ENCODE measurements at regions not wholly inside any gene's neighbourhood (a gene's known extent, or its start where the extent isn't known, plus 50 kb on each side); places are given as distances from the start of the nearest gene placed in this dataset.

- H3K27me3 Mint-ChIP-seq (ENCODE audit: low read depth), result peaks cover 2% of the 10 kb centered on the region
- H3K27ac Mint-ChIP-seq, result no peak overlapping the region
- intact Hi-C loops (cut with micrococcal nuclease), result no loop called here
- peaks cover 6% of the 10 kb centered on the region for H3K4me1 Mint-ChIP-seq (ENCODE audit: low read depth)
- no peak for DNase-seq (ENCODE audit: low spot score)
- no peak overlapping the region for H3K4me3 Mint-ChIP-seq (ENCODE audit: low read depth)
- H3K36me3 Mint-ChIP-seq (ENCODE audit: low read depth), result no peaks in the 10 kb centered on the region
- no peaks in the 10 kb centered on the region for H3K9me3 Mint-ChIP-seq
These were observed 207.7 kb downstream of the BCAT1 start for GRCh38 chr12:24741216-24741615.

GRCh38 chr12:24739106-24739779, 209.7 kb downstream of the BCAT1 start:
- Mint-ChIP-seq H3K4me1 (ENCODE audit: low read depth) (peaks cover 6% of the 10 kb centered on the region), H3K4me3 (ENCODE audit: low read depth) (no peak overlapping the region), H3K9me3 (no peaks in the 10 kb centered on the region), H3K36me3 (ENCODE audit: low read depth) (no peaks in the 10 kb centered on the region), H3K27ac (no peak overlapping the region), H3K27me3 (ENCODE audit: low read depth) (no peaks in the 10 kb centered on the region)
- intact Hi-C loops (cut with micrococcal nuclease), result no loop called here
- no peak for DNase-seq (ENCODE audit: low spot score)

GRCh38 chr12:24738441-24738840, 210.5 kb downstream of the BCAT1 start:
- no peaks in the 10 kb centered on the region for H3K36me3 Mint-ChIP-seq (ENCODE audit: low read depth)
- H3K9me3 Mint-ChIP-seq, result no peaks in the 10 kb centered on the region
- H3K4me3 Mint-ChIP-seq (ENCODE audit: low read depth), result no peak overlapping the region
- DNase-seq (ENCODE audit: low spot score), result no peak
- peaks cover 6% of the 10 kb centered on the region for H3K4me1 Mint-ChIP-seq (ENCODE audit: low read depth)
- intact Hi-C loops (cut with micrococcal nuclease), result no loop called here
- no peak overlapping the region for H3K27ac Mint-ChIP-seq
- no peaks in the 10 kb centered on the region for H3K27me3 Mint-ChIP-seq (ENCODE audit: low read depth)

GRCh38 chr12:24731596-24731995, 217.3 kb downstream of the BCAT1 start:
- H3K27ac Mint-ChIP-seq, result no peak overlapping the region
- no peaks in the 10 kb centered on the region for H3K36me3 Mint-ChIP-seq (ENCODE audit: low read depth)
- intact Hi-C loops (cut with micrococcal nuclease), result no loop called here
- H3K27me3 Mint-ChIP-seq (ENCODE audit: low read depth), result no peaks in the 10 kb centered on the region
- no peak for DNase-seq (ENCODE audit: low spot score)
- no peak overlapping the region for H3K4me3 Mint-ChIP-seq (ENCODE audit: low read depth)
- no peaks in the 10 kb centered on the region for H3K9me3 Mint-ChIP-seq
- peaks cover 14% of the 10 kb centered on the region for H3K4me1 Mint-ChIP-seq (ENCODE audit: low read depth)

- no peaks in the 10 kb centered on the region for H3K27me3 Mint-ChIP-seq (ENCODE audit: low read depth)
- H3K4me1 Mint-ChIP-seq (ENCODE audit: low read depth), result peaks cover 14% of the 10 kb centered on the region
- no peaks in the 10 kb centered on the region for H3K9me3 Mint-ChIP-seq
- H3K27ac Mint-ChIP-seq, result peak overlapping the region; percentile 46
- no peaks in the 10 kb centered on the region for H3K36me3 Mint-ChIP-seq (ENCODE audit: low read depth)
- H3K4me3 Mint-ChIP-seq (ENCODE audit: low read depth), result no peak overlapping the region
- DNase-seq (ENCODE audit: low spot score), result no peak
- intact Hi-C loops (cut with micrococcal nuclease), result no loop called here
These were observed 218.4 kb downstream of the BCAT1 start for GRCh38 chr12:24730489-24730896.

- Mint-ChIP-seq H3K36me3 (ENCODE audit: low read depth) (no peaks in the 10 kb centered on the region), H3K9me3 (peaks cover 6% of the 10 kb centered on the region), H3K27me3 (ENCODE audit: low read depth) (no peaks in the 10 kb centered on the region), H3K4me3 (ENCODE audit: low read depth) (no peak overlapping the region), H3K4me1 (ENCODE audit: low read depth) (peaks cover 19% of the 10 kb centered on the region), H3K27ac (no peak overlapping the region)
- DNase-seq (ENCODE audit: low spot score), result no peak
- intact Hi-C loops (cut with micrococcal nuclease), result loop anchor here (10.0 kb wide), 1 partner anchor 124 kb away; no protein-coding TSS in a partner anchor
These were observed 220.1 kb downstream of the BCAT1 start for GRCh38 chr12:24728826-24729225.

GRCh38 chr12:24728366-24728765, 220.5 kb downstream of the BCAT1 start:
- peaks cover 19% of the 10 kb centered on the region for H3K4me1 Mint-ChIP-seq (ENCODE audit: low read depth)
- H3K27ac Mint-ChIP-seq, result no peak overlapping the region
- H3K36me3 Mint-ChIP-seq (ENCODE audit: low read depth), result no peaks in the 10 kb centered on the region
- H3K27me3 Mint-ChIP-seq (ENCODE audit: low read depth), result no peaks in the 10 kb centered on the region
- intact Hi-C loops (cut with micrococcal nuclease), result loop anchor here (10.0 kb wide), 1 partner anchor 124 kb away; no protein-coding TSS in a partner anchor
- H3K9me3 Mint-ChIP-seq, result peaks cover 6% of the 10 kb centered on the region
- DNase-seq (ENCODE audit: low spot score), result no peak
- no peak overlapping the region for H3K4me3 Mint-ChIP-seq (ENCODE audit: low read depth)

- Mint-ChIP-seq H3K27ac (no peak overlapping the region), H3K4me3 (ENCODE audit: low read depth) (no peak overlapping the region), H3K4me1 (ENCODE audit: low read depth) (peaks cover 13% of the 10 kb centered on the region), H3K27me3 (ENCODE audit: low read depth) (no peaks in the 10 kb centered on the region), H3K9me3 (peaks cover 10% of the 10 kb centered on the region), H3K36me3 (ENCODE audit: low read depth) (no peaks in the 10 kb centered on the region)
- no peak for DNase-seq (ENCODE audit: low spot score)
- intact Hi-C loops (cut with micrococcal nuclease), result loop anchor here (2.0 to 10.0 kb wide), 2 partner anchors 17 to 121 kb away; no protein-coding TSS in a partner anchor
These were observed 223.3 kb downstream of the BCAT1 start for GRCh38 chr12:24725616-24726015.

GRCh38 chr12:24724814-24725213, 224.1 kb downstream of the BCAT1 start:
- DNase-seq (ENCODE audit: low spot score), result no peak
- Mint-ChIP-seq H3K4me1 (ENCODE audit: low read depth) (peaks cover 13% of the 10 kb centered on the region), H3K36me3 (ENCODE audit: low read depth) (no peaks in the 10 kb centered on the region), H3K9me3 (peaks cover 10% of the 10 kb centered on the region), H3K4me3 (ENCODE audit: low read depth) (no peak overlapping the region), H3K27ac (no peak overlapping the region), H3K27me3 (ENCODE audit: low read depth) (no peaks in the 10 kb centered on the region)
- intact Hi-C loops (cut with micrococcal nuclease), result loop anchor here (2.0 to 10.0 kb wide), 3 partner anchors 16 to 120 kb away; no protein-coding TSS in a partner anchor

- DNase-seq (ENCODE audit: low spot score), result no peak
- Mint-ChIP-seq H3K27ac (no peak overlapping the region), H3K9me3 (peaks cover 10% of the 10 kb centered on the region), H3K36me3 (ENCODE audit: low read depth) (no peaks in the 10 kb centered on the region), H3K27me3 (ENCODE audit: low read depth) (no peaks in the 10 kb centered on the region), H3K4me1 (ENCODE audit: low read depth) (peaks cover 21% of the 10 kb centered on the region), H3K4me3 (ENCODE audit: low read depth) (no peak overlapping the region)
- intact Hi-C loops (cut with micrococcal nuclease), result loop anchor here (2.0 to 10.0 kb wide), 3 partner anchors 15 to 119 kb away; no protein-coding TSS in a partner anchor
These were observed 225.1 kb downstream of the BCAT1 start for GRCh38 chr12:24723759-24724158.

- peaks cover 28% of the 10 kb centered on the region for H3K4me1 Mint-ChIP-seq (ENCODE audit: low read depth)
- H3K36me3 Mint-ChIP-seq (ENCODE audit: low read depth), result no peaks in the 10 kb centered on the region
- H3K27me3 Mint-ChIP-seq (ENCODE audit: low read depth), result no peaks in the 10 kb centered on the region
- H3K4me3 Mint-ChIP-seq (ENCODE audit: low read depth), result no peak overlapping the region
- H3K27ac Mint-ChIP-seq, result no peak overlapping the region
- peaks cover 10% of the 10 kb centered on the region for H3K9me3 Mint-ChIP-seq
- intact Hi-C loops (cut with micrococcal nuclease), result loop anchor here (5.0 to 10.0 kb wide), 2 partner anchors 34 to 116 kb away; no protein-coding TSS in a partner anchor
- no peak for DNase-seq (ENCODE audit: low spot score)
These were observed 227.7 kb downstream of the BCAT1 start for GRCh38 chr12:24721191-24721590.

- intact Hi-C loops (cut with micrococcal nuclease), result loop anchor here (1.0 to 10.0 kb wide), 4 partner anchors 10 to 233 kb away; no protein-coding TSS in a partner anchor
- H3K36me3 Mint-ChIP-seq (ENCODE audit: low read depth), result no peaks in the 10 kb centered on the region
- no peak overlapping the region for H3K4me3 Mint-ChIP-seq (ENCODE audit: low read depth)
- H3K27me3 Mint-ChIP-seq (ENCODE audit: low read depth), result no peaks in the 10 kb centered on the region
- peaks cover 5% of the 10 kb centered on the region for H3K9me3 Mint-ChIP-seq
- peaks cover 23% of the 10 kb centered on the region for H3K4me1 Mint-ChIP-seq (ENCODE audit: low read depth)
- no peak for DNase-seq (ENCODE audit: low spot score)
- no peak overlapping the region for H3K27ac Mint-ChIP-seq
These were observed 229.6 kb downstream of the BCAT1 start for GRCh38 chr12:24719293-24719721.

- Mint-ChIP-seq H3K27me3 (ENCODE audit: low read depth) (no peaks in the 10 kb centered on the region), H3K27ac (no peak overlapping the region), H3K4me1 (ENCODE audit: low read depth) (peaks cover 23% of the 10 kb centered on the region), H3K9me3 (peaks cover 5% of the 10 kb centered on the region), H3K36me3 (ENCODE audit: low read depth) (no peaks in the 10 kb centered on the region), H3K4me3 (ENCODE audit: low read depth) (no peak overlapping the region)
- intact Hi-C loops (cut with micrococcal nuclease), result loop anchor here (1.0 to 10.0 kb wide), 4 partner anchors 9 to 234 kb away; no protein-coding TSS in a partner anchor
- DNase-seq (ENCODE audit: low spot score), result no peak
These were observed 230.3 kb downstream of the BCAT1 start for GRCh38 chr12:24718617-24719016.

All from activated T-helper 2 cell treated with anti-CD3 and anti-CD28 coated beads, Interferon-gamma antibody, Interleukin-2, Interleukin-4, amounts not matched to agents 10 μg/mL and 5 μg/mL and 100 μg/mL, durations not matched to agents 14 hours and 24 hours and 36 hours (primary cell).